Neural crest cell (in vitro differentiated cells): ENCODE measurements at regions not wholly inside any gene's neighbourhood (a gene's known extent, or its start where the extent isn't known, plus 50 kb on each side); places are given as distances from the start of the nearest gene placed in this dataset.
"Not testable (repeated sequence)": the region's sequence is repeated elsewhere in the genome, so short reads cannot be mapped to it uniquely, and the experiment has no call there.

Experiments used
- DNase-seq: peaks from one replicate; pipeline ENCODE4 v3.0.0; 2021; ENCODE audit warnings: low read depth, mixed read lengths, low spot score
- H3K27ac Mint-ChIP-seq: one replicate; pipeline ENCODE4 v1.8.0; 2021; ENCODE audit warnings: mild to moderate bottlenecking, mixed read lengths; ENCODE audit not compliant: unreplicated experiment
- H3K27me3 Mint-ChIP-seq: 2 replicates; pipeline ENCODE4 v1.8.0; 2021; ENCODE audit warnings: low read depth, mild to moderate bottlenecking, mixed read lengths
- H3K36me3 Mint-ChIP-seq: 2 replicates; pipeline ENCODE4 v1.8.0; 2021; ENCODE audit warnings: low read depth, mild to moderate bottlenecking, mixed read lengths
- H3K4me1 Mint-ChIP-seq: 2 replicates; pipeline ENCODE4 v1.8.0; 2021; ENCODE audit warnings: mixed read lengths
- H3K4me3 Mint-ChIP-seq: one replicate; pipeline ENCODE4 v1.8.0; 2021; ENCODE audit warnings: mild to moderate bottlenecking, mixed read lengths
- H3K9me3 Mint-ChIP-seq: 2 replicates; pipeline ENCODE4 v1.8.0; 2021; ENCODE audit warnings: mixed read lengths
- TF ChIP-seq, protein P1 (sequence below): fragments of 200-600 bp; sonication (generic); conservative IDR thresholded peaks from 2 replicates; pipeline ENCODE4 v1.5.0; 2021; ENCODE audit warnings: antibody characterized with exemption, mild to moderate bottlenecking

DNA sequence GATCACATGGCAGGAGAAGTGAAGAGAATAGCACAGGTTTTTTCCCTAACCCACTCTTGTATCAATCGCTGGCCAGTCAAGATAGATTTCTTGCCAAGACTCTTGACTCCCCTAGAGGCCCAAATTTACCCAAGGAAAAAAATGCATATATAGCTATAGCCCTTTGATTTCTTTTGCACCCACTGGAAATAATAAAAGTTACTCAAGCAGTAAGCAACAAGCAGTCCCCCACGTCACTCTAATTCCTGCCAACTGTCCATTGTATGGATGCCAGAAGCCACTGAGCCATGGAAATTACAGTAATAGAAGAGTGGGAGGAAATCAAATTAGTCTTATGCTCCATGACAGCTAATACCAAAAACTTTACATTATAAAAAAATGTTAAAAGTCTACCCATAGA is 125.3 kb upstream of the SLC39A10 start:
- Mint-ChIP-seq H3K27ac (no peak overlapping the region), H3K9me3 (no peaks in the 10 kb centered on the region), H3K4me1 (peaks cover 29% of the 10 kb centered on the region), H3K27me3 (no peaks in the 10 kb centered on the region), H3K36me3 (no peaks in the 10 kb centered on the region), H3K4me3 (no peak overlapping the region)
- TF ChIP-seq, protein P1, sequence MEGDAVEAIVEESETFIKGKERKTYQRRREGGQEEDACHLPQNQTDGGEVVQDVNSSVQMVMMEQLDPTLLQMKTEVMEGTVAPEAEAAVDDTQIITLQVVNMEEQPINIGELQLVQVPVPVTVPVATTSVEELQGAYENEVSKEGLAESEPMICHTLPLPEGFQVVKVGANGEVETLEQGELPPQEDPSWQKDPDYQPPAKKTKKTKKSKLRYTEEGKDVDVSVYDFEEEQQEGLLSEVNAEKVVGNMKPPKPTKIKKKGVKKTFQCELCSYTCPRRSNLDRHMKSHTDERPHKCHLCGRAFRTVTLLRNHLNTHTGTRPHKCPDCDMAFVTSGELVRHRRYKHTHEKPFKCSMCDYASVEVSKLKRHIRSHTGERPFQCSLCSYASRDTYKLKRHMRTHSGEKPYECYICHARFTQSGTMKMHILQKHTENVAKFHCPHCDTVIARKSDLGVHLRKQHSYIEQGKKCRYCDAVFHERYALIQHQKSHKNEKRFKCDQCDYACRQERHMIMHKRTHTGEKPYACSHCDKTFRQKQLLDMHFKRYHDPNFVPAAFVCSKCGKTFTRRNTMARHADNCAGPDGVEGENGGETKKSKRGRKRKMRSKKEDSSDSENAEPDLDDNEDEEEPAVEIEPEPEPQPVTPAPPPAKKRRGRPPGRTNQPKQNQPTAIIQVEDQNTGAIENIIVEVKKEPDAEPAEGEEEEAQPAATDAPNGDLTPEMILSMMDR = no peak
- no peak for DNase-seq

DNA sequence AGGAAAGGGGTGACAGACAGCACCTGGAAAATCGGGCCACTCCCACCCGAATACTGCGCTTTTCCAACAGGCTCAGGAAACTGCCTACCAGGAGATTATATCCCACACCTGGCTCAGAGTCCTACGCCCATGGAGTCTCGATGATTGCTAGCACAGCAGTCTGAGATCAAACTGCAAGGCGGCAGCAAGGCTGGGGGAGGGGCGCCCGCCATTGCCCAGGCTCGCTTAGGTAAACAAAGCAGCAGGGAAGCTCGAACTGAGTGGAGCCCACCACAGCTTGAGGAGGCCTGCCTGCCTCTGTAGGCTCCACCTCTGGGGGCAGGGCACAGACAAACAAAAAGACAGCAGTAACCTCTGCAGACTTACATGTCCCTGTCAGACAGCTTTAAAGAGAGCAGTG is 133.8 kb upstream of the SLC39A10 start:
- H3K27me3 Mint-ChIP-seq, H3K9me3 Mint-ChIP-seq, H3K27ac Mint-ChIP-seq, DNase-seq, H3K4me3 Mint-ChIP-seq, H3K36me3 Mint-ChIP-seq, H3K4me1 Mint-ChIP-seq: not testable (repeated sequence)

DNA sequence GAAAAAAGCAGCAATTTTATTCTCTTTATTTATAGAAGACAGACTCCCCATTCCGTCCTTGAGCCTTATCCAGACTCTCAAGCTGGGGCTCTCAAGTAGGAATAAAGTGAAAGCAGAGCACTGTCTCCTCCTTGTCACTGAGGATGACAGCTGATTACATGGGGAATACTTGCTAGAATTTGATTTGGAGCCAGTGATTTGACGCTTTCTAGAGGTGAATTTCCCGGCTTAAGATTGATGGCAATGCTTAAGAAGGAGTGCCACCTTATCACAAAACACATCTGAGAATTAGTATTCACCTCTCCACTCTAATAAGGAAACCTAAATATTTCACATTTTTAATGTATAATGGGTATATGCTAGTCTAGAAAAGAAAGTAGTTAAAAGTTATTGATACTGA is 135.4 kb upstream of the SLC39A10 start:
- no peaks in the 10 kb centered on the region for H3K4me1 Mint-ChIP-seq
- no peak overlapping the region for H3K4me3 Mint-ChIP-seq
- H3K27ac Mint-ChIP-seq = no peak overlapping the region
- peaks cover 7% of the 10 kb centered on the region for H3K9me3 Mint-ChIP-seq
- DNase-seq = no peak
- no peaks in the 10 kb centered on the region for H3K27me3 Mint-ChIP-seq
- peaks cover 3% of the 10 kb centered on the region for H3K36me3 Mint-ChIP-seq
- TF ChIP-seq, protein P1 = no peak

GRCh38 chr2:195520671-195521155 is 136.3 kb upstream of the SLC39A10 start:
- H3K27me3 Mint-ChIP-seq = no peaks in the 10 kb centered on the region
- H3K4me1 Mint-ChIP-seq = no peaks in the 10 kb centered on the region
- TF ChIP-seq, protein P1 = no peak
- H3K36me3 Mint-ChIP-seq = peaks cover under 1% of the 10 kb centered on the region
- H3K27ac Mint-ChIP-seq = no peak overlapping the region
- H3K9me3 Mint-ChIP-seq = peaks cover 4% of the 10 kb centered on the region
- no peak for DNase-seq
- H3K4me3 Mint-ChIP-seq = no peak overlapping the region

DNA sequence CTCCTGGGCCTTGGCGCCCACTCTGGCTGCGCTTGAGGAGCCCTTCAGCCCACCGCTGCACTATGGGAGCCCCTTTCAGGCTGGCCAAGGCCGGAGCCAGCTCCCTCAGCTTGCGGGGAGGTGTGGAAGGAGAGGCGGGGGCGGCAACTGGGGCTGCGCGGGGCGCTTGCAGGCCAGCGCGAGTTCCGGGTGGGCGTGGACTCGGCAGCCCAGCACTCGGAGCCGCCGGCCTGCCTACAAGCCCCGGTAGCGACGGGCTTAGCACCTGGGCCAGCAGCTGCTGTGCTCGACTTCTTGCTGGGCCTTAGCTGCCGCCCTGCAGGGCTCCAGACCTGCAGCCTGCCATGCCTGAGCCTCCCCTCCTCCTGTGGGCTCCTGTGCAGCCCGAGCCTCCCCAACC is 141.5 kb upstream of the SLC39A10 start:
- Mint-ChIP-seq H3K4me1 (no peaks in the 10 kb centered on the region), H3K27me3 (no peaks in the 10 kb centered on the region), H3K36me3 (no peaks in the 10 kb centered on the region)

GRCh38 chr2:195514365-195514764 is 142.7 kb upstream of the SLC39A10 start:
- Mint-ChIP-seq H3K27ac (no peak overlapping the region), H3K9me3 (peaks cover 4% of the 10 kb centered on the region), H3K4me1 (no peaks in the 10 kb centered on the region), H3K27me3 (no peaks in the 10 kb centered on the region), H3K36me3 (no peaks in the 10 kb centered on the region), H3K4me3 (no peak overlapping the region)
- TF ChIP-seq, protein P1 = no peak
- no peak for DNase-seq

More for the DNA sequence above, 141.5 kb upstream of the SLC39A10 start:
- H3K4me3 Mint-ChIP-seq = no peak overlapping the region
- H3K9me3 Mint-ChIP-seq = peaks cover 4% of the 10 kb centered on the region
- no peak overlapping the region for H3K27ac Mint-ChIP-seq
- DNase-seq = no peak
- TF ChIP-seq, protein P1 = no peak
